Esophagus (tissue), 2 donors: ENCODE measurements at regions not wholly inside any gene's neighbourhood (a gene's known extent, or its start where the extent isn't known, plus 50 kb on each side); places are given as distances from the start of the nearest gene placed in this dataset.

Experiments
- H3K27ac ChIP-seq, 2 donors: one replicate each; pipeline ENCODE4 v1.5.1; 2013; ENCODE audit warnings: low read depth in 2 of 2, mild to moderate bottlenecking in 2 of 2, inconsistent platforms in 1 of 2, low read length in 1 of 2, moderate library complexity in 1 of 2
- H3K27me3 ChIP-seq, 2 donors: one replicate each; pipeline ENCODE4 v1.6.1; 2013; ENCODE audit warnings: low read length in 2 of 2, control low read depth in 1 of 2, mild to moderate bottlenecking in 1 of 2; ENCODE audit not compliant: insufficient read depth in 2 of 2, control insufficient read depth in 1 of 2
- H3K36me3 ChIP-seq, 2 donors: one replicate each; pipeline ENCODE4 v1.6.1; 2013; ENCODE audit warnings: low read length in 1 of 2; ENCODE audit not compliant: control insufficient read depth in 2 of 2, insufficient read depth in 2 of 2
- H3K4me1 ChIP-seq, 2 donors: one replicate each; pipeline ENCODE4 v1.6.1; 2013; ENCODE audit warnings: low read length in 1 of 2; ENCODE audit not compliant: control insufficient read depth in 2 of 2, insufficient read depth in 2 of 2
- H3K4me3 ChIP-seq, 2 donors: one replicate each; pipeline ENCODE4 v1.5.1; 2013; ENCODE audit warnings: low read length in 2 of 2, mild to moderate bottlenecking in 2 of 2, low read depth in 1 of 2, moderate library complexity in 1 of 2
- H3K9me3 ChIP-seq, 2 donors: one replicate each; pipeline ENCODE4 v1.6.1; 2013; ENCODE audit warnings: mild to moderate bottlenecking in 2 of 2, low read depth in 1 of 2, low read length in 1 of 2, moderate library complexity in 1 of 2; ENCODE audit not compliant: control insufficient read depth in 2 of 2, insufficient read depth in 1 of 2
- WGBS, 2 donors: extraction: QIAGEN DNeasy Blood & Tissue Kit; methylation state at CpG; one replicate each; pipeline ENCODE4 v1.1.7; 2013; 5-methylcytosine and 5-hydroxymethylcytosine counted together
- donor health status: healthy with polysubstance abuse.
- donor health status: Bipolar disorder and iron deficiency.

GRCh38 chr4:54558889-54559677 is 98.7 kb upstream of the KIT start:
- H3K4me1 ChIP-seq, result no peaks in the 10 kb centered on the region
- no peak overlapping the region for H3K4me3 ChIP-seq
- no peak overlapping the region for H3K27ac ChIP-seq
- WGBS, 2 donors, result 65 to 89% methylated on average over 2 of the region's 2 CpGs
- no peaks in the 10 kb centered on the region for H3K36me3 ChIP-seq
- H3K9me3 ChIP-seq, result no peaks in the 10 kb centered on the region
- H3K27me3 ChIP-seq, result no peaks in the 10 kb centered on the region

GRCh38 chr4:54560513-54560912 is 97.2 kb upstream of the KIT start:
- Histone ChIP-seq H3K27me3 (no peaks in the 10 kb centered on the region), H3K9me3 (no peaks in the 10 kb centered on the region), H3K4me3 (no peak overlapping the region), H3K4me1 (no peaks in the 10 kb centered on the region), H3K27ac (no peak overlapping the region), H3K36me3 (no peaks in the 10 kb centered on the region)
- WGBS, 2 donors, result 76 to 83% methylated on average over 4 of the region's 4 CpGs

- Histone ChIP-seq H3K36me3 (no peaks in the 10 kb centered on the region), H3K27ac (no peak overlapping the region), H3K4me1 (no peaks in the 10 kb centered on the region), H3K27me3 (no peaks in the 10 kb centered on the region), H3K4me3 (no peak overlapping the region), H3K9me3 (no peaks in the 10 kb centered on the region)
- WGBS, 2 donors, result 78 to 82% methylated on average over 5 of the region's 5 CpGs
Observed at GRCh38 chr4:54561940-54562339, 95.8 kb upstream of the KIT start.

GRCh38 chr4:54566608-54567007 is 91.1 kb upstream of the KIT start:
- H3K4me3 ChIP-seq, result no peak overlapping the region
- H3K27ac ChIP-seq, result no peak overlapping the region
- no peaks in the 10 kb centered on the region for H3K36me3 ChIP-seq
- WGBS, 2 donors, result 34 to 41% methylated on average over 5 of the region's 5 CpGs
- H3K9me3 ChIP-seq, result no peaks in the 10 kb centered on the region
- H3K4me1 ChIP-seq, result peaks cover 0 to 6% of the 10 kb centered on the region in 2 donors
- H3K27me3 ChIP-seq, result no peaks in the 10 kb centered on the region

- 83 to 88% methylated on average over 2 of the region's 2 CpGs for WGBS, 2 donors
- Histone ChIP-seq H3K27ac (no peak overlapping the region), H3K4me3 (no peak overlapping the region)
Observed at GRCh38 chr4:54567327-54567726, 90.4 kb upstream of the KIT start.

GRCh38 chr4:54568184-54568583 is 89.6 kb upstream of the KIT start:
- no peaks in the 10 kb centered on the region for H3K27me3 ChIP-seq
- H3K36me3 ChIP-seq, result no peaks in the 10 kb centered on the region
- no peak overlapping the region for H3K27ac ChIP-seq
- no peak overlapping the region for H3K4me3 ChIP-seq
- WGBS, 2 donors, result 23 to 34% methylated on average over 3 of the region's 3 CpGs
- no peaks in the 10 kb centered on the region for H3K9me3 ChIP-seq
- peaks cover 0 to 6% of the 10 kb centered on the region in 2 donors for H3K4me1 ChIP-seq

More at GRCh38 chr4:54567327-54567726, 90.4 kb upstream of the KIT start:
- H3K4me1 ChIP-seq, result peaks cover 0 to 6% of the 10 kb centered on the region in 2 donors
- no peaks in the 10 kb centered on the region for H3K36me3 ChIP-seq
- no peaks in the 10 kb centered on the region for H3K27me3 ChIP-seq
- no peaks in the 10 kb centered on the region for H3K9me3 ChIP-seq

- no peak overlapping the region for H3K27ac ChIP-seq
- 74 to 76% methylated on average over 2 of the region's 2 CpGs for WGBS, 2 donors
- no peaks in the 10 kb centered on the region for H3K36me3 ChIP-seq
- H3K27me3 ChIP-seq, result no peaks in the 10 kb centered on the region
- peaks cover 0 to 6% of the 10 kb centered on the region in 2 donors for H3K4me1 ChIP-seq
- H3K4me3 ChIP-seq, result no peak overlapping the region
- H3K9me3 ChIP-seq, result no peaks in the 10 kb centered on the region
Observed at GRCh38 chr4:54570822-54571221, 86.9 kb upstream of the KIT start.

GRCh38 chr4:54571293-54572151 is 86.2 kb upstream of the KIT start:
- no peaks in the 10 kb centered on the region for H3K27me3 ChIP-seq
- no peak overlapping the region for H3K27ac ChIP-seq
- 78 to 83% methylated on average over 12 of the region's 12 CpGs for WGBS, 2 donors
- H3K9me3 ChIP-seq, result no peaks in the 10 kb centered on the region
- H3K36me3 ChIP-seq, result no peaks in the 10 kb centered on the region
- no peak overlapping the region for H3K4me3 ChIP-seq
- peaks cover 0 to 6% of the 10 kb centered on the region in 2 donors for H3K4me1 ChIP-seq

- no peak overlapping the region for H3K27ac ChIP-seq
- H3K4me1 ChIP-seq, result peaks cover 0 to 6% of the 10 kb centered on the region in 2 donors
- H3K27me3 ChIP-seq, result no peaks in the 10 kb centered on the region
- no peaks in the 10 kb centered on the region for H3K36me3 ChIP-seq
- no peaks in the 10 kb centered on the region for H3K9me3 ChIP-seq
- no peak overlapping the region for H3K4me3 ChIP-seq
Observed at GRCh38 chr4:54572152-54572542, 85.6 kb upstream of the KIT start.
